SKM-1 (cell line): ENCODE measurements at regions not wholly inside any gene's neighbourhood (a gene's known extent, or its start where the extent isn't known, plus 50 kb on each side); places are given as distances from the start of the nearest gene placed in this dataset.

ENCODE experiments used
- DNase-seq: peaks from one replicate; lab custom pipeline; 2025; ENCODE audit not compliant: unreplicated experiment; lab: John Stamatoyannopoulos, UW

DNA sequence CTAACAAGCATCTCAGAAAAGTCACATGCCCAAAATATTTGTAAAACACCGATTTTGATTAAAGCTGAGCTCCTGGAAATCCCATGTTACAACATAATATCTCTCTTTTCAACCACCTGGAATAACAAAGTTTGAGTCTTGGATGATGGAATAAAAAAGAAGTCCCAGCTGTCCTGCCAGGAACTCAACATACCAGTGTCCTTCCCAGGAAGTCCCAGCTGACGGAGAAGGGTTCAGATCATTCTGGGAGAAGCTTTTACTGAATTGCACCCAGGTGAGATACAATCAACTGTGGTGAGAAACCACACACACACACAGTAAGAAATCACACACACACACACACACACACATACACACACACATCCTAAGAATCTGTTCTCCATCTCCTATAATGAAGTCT, 413.1 kb upstream of the PKDCC start:
- DNase-seq, result no peak

DNA sequence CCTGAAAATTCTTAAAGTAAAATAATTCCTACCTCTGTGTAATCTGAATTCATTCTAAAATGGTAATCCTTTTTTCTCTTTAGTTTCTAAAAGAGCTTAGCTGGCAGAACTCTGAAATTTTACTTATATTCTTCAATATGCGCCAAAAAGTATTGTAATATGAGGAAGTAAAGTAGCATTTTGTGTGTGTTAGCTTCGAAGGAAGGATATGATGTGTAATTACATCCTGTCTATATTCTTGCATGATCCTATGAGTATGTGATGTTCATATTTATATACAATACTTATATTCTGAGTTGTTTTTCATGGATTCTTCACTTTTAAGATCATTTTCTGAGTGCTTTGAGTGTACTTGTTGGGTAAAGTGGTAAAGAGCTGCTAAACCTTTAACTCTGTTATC, 402.9 kb upstream of the PKDCC start:
- no peak for DNase-seq

DNA sequence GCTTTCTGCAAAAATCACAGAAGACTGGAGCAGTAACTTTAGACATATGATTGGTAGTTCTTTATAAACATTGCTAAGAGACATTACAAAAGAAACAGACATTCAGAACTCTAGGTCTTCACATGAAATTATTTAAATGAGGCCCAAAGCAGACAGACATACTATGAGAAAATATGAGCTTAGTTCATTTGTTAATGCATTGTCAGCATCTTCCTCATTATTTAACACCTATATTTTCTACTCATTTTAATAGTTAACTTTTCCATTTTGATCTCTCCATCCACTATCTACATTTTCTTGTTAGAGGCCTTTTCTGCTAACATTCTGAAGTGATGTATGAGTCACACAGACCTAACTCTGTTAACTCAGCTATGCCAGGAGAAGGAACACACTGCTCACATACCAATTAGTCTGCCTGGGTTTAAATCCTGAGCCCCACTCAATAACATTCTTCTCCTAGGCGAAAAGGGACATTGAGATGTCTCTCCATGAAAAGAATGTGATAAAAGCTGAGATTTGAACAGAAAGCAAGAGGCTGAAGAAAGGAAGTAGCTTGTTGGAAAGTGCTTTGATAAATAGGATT, 400.3 kb upstream of the PKDCC start:
- DNase-seq, result no peak

DNA sequence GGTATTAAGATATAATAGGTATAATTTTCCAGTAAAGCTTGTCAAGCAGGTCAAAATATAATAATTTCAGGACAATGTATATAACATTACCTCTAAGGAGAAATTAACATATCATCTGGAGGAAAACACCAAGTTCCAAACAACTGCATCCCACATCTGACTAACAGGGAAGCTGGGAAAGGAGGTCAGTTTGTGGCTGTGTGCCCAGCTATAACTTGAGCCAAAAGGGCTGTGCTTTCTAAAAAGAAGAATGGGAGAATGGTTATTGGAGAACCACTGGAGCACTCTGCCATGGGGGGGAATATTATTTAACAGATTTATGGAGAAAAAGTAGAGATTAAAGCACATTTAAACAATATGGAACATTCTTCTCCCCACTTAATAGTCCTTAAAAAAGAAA, 390.6 kb upstream of the PKDCC start:
- no peak for DNase-seq

DNA sequence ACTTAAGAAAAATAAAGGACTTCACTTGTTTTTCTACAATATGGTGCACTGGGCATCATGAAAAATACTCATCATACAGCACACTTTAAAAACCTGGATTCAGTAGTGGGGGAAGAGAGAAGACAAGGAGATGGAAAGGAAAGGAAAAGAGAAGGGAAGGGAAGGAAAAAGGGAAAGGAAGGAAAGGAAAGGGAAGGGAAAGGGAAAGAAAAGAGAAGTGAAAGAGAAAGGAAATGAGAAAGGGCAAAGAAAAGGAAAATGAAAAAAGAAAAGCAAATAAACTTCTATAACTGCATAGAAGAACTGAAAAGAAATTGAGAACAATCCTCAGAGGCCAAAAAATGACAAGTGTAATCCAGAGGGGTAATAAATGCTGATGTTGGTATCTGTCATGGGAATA, 388.1 kb upstream of the PKDCC start:
- DNase-seq, result no peak

DNA sequence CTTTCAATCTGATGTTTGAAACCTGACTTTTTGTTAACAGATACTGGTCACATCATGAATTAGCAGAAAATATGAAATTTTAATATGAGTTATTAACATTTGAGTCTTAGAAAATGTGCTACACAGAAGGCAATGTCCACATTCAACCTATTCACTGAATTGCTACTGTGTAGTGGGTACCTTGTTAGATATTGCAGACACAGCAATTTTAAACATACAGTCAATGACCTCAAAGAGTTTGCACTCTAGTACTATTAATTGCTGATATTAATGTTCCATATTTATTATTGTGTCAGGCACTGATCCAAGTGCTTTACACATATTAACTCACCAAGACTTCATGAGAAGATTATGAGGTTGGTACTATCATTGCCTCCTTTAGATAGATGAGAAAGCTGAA, 385.4 kb upstream of the PKDCC start:
- no peak for DNase-seq

DNA sequence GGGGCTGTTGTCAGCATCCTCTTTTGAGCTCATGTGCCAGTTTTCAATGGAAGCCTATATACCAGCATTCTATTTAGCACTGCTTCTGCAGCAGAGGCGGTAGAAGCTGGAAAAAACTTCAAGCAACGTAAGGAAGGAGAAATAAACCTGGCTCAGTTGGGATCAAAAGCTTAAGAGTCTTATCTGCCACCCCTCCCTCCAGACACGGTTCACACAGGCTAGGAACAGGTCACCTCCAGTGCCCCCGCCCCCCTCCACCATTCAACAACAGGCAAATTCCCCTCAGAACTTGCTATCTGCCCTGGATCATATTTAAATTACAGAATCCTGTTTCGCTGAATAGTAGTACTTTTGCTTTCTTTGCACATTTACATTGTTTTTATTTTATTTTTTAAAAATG, 384.8 kb upstream of the PKDCC start:
- no peak for DNase-seq

DNA sequence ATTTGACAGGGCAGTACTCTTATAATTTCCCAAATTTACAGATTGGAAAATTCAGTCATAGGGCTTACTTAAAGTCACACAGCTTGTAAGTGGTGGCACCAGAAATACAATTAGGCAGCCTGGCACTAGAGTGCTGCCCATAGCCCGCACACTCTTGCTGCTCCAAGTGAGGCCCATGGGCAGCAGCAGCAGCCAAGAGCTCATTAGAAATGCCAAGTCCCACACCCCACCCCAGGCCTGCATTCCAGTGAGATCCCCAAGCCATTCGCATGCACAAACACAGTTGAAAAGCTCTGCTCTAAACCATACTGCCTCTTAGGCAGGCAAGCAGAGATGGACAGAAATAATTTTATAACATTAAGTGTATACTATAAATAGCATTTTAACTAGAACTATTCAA, 379.3 kb upstream of the PKDCC start:
- DNase-seq, result no peak

DNA sequence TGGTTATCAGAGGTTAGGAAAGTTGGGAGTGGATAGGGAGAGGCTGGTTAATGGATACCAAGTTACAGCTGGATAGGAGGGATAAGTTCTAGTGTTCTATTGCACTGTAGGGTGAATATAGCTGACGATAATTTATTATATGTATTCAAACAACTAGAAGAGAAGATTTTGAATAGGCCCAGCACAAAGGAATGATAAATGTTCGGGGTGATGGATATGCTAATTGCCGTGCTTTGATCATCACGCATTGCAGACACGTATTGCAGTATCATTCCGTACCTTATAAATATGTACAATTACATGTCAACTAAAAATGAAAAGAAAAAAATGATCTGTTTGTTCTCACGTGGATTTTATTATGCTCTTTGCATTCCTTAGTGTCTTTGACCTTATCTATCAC, 369.2 kb upstream of the PKDCC start:
- no peak for DNase-seq

DNA sequence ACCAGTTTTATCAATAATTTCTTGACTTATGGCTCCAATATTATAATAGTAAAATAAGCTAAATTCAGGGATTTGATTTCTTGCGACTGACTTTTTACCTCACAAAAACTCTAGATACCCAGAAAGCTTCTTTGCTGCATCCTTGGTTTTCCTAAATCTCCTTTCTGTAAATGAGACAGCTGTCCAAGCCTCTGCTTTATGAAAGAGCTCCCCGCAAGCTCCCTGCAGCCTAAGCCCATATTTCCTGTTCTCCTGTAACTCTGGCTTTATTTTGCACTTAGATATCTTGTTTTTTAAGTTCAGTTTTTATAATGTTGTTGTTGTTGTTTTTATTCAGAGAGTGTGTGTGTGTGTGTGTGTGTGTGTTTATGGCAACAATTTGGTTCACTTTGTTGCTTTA, 361.7 kb upstream of the PKDCC start:
- no peak for DNase-seq

DNA sequence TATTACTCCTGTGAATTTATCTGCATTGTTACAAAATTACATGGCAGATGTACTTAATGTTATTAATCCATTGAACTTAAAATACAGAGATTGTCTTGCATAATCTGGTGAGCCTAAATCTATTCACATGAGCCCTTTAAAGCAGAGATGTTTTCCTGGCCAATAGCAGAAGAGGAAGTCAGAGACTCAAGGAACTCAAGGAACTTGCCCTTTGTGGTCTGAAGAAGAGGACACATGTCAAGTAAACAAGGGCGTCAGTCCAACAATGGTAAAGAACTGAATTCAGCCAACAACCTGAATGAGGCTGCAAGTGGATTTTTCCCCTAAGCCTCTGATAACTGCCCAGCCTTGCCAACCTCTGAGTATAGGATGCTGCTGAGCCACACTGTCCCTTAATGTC, 356.3 kb upstream of the PKDCC start:
- no peak for DNase-seq

DNA sequence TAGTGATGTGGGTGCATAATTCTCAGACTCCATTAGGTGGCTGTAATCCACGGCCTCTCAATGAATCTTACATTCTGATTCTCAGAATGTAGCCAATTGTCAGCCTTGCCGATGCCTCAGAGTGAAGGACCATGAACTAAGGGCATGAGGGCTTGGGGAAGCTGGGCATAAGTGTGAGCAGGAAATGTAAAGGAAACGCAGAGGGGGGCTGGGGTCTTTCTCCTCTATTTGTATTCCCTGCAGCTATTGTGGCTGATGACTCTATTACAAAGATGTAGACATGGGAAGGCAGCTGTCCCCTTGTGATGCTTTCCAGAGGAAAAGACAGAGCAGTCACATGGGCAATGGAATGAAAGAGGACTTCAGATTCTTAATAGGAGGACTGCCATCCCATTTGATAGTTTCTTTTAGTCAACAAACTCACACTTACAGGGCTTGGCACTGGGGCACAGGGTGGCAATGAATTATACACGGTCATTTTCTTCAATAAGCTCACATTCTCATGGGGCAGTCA, 353.2 kb upstream of the PKDCC start:
- DNase-seq, result no peak

DNA sequence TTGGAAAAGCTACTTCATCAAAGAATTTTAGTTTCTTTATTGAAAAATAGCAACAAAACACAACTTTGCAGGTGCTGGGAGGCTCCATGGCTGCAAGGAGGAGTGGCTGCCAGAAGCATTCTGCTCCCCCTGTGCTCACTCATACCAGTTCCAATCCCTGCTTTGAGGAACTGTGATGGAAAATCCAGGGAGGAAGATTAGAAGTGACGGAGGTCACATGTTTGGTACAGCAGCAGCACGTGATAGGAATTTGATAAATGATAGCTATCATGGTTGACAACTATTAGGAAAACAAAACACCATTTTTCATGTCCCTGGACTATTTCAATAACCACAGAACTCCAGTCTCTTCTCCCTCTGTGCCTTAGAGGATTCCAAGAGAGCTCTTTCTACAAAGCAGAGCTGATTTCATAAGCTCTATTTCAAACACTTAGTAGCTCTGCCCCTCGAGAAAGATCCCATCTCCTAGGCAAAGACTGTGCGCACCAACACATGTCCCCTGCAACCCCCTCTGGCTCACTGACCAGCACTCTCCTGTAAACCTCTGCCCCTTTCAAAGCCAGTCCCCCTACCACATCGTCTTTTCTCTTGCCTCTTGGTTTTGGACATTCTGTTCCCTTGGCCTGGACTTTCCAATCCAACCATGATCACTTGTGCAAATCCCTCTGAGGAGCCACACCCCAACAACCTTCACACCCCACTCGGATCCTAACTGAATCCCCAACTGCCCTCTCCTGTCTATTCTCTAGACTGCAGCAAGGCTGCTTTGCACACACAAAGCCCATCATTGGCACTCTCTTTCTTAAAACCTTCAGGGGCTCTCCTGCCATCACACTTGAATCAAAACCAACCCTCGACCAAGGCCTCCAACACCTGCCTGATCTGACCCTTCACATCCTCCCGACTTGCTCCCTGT, 352.4 kb upstream of the PKDCC start:
- no peak for DNase-seq

DNA sequence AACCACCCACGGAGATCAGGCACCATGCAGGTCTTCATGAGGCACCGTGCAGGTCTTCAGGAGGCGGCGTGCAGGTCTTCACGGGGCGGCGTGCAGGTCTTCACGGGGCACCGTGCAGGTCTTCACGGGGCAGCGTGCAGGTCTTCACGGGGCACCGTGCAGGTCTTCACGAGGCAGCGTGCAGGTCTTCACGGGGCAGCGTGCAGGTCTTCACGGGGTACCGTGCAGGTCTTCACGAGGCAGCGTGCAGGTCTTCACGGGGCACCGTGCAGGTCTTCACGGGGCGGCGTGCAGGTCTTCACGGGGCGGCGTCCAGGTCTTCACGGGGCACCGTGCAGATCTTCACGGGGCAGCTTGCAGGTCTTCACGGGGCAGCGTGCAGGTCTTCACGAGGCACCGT, 350.4 kb upstream of the PKDCC start:
- no peak for DNase-seq

DNA sequence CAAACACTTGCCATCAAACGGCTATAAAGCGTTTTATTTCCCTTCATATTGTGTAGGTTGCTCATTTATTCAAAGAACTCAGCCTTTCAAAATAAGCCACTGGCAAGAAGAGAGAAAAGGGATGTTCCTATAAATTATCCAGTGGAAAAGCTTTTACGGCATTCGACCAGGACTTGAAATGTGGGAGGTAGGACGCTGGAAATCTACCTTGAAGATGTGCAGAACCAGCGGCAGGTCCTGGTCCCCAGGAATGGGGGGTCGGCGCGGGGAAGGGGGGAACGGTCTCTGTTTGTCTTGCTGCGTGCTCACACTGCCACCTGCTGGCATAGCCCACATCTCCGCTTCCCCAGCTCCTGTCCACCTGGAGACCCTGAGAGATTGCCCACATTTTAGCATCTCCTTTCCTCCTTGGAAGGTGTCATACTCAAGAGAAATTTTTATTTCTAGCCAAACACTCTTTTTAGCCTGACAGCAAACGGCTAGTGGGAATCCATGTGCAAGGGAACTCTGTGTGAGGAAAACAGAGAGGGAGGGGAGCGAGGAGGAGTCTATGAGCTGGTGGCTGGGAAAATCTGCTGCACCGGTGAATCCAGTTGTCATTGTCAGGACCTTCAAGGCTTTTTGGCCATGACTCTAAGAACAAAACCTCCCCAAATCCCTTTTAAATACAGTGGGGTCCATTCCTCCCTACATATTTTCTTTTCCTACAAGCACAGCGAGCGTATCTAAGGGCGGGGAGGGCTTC, 349.0 kb upstream of the PKDCC start:
- DNase-seq, result no peak

DNA sequence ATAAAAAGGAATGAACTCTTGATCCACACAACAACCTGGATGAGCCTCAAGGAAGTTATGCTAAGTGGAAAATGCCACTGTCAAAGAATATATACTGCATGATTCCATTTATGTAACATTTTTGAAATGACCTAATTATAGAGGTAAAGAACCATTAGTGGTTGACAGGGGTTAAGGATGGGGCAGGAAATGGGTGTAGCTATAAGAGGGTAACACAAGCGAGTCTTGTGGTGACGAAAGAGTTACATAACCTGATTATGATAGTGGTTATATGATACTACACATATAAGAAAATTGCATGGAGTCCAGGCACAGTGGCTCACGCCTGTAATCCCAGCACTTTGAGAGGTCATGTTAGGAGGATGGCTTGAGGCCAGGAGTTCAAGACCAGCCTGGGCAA, 346.6 kb upstream of the PKDCC start:
- no peak for DNase-seq

DNA sequence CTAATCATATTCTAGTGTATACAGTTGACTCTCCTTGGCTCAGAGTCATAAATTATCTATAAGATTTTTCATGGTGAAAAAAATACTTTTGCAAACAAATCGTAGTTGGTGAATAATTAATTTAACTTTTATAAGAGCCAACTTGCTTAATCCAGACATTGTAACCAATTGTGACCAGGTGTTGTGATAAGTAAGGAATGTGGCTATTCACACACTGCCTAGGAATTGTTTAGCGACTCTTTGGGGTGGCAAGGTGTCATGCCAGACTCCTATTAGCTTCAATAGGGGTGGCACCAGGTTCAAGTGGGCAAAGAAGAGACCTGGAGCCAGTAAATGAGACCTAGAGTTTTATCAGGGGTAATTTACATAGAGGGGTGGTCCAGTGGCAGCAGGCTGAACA, 344.7 kb upstream of the PKDCC start:
- no peak for DNase-seq

DNA sequence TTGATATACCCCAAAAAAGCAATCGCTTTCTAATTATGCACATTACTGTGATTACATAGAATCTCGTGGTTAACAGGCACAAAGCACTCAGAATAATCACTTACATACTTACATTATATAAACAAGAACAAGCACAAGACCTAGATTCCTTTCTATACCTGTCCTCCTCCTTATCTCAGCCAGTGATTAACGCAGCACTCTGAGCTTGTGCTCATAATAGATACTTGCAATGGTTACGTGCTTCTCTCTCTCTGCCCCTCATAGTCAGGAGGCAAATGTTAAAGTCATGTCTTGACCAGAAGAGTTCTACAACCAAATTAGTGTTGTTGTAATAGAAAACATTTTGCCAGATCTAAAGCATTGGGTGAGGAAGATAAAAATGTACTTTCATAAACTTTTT, 342.2 kb upstream of the PKDCC start:
- DNase-seq, result no peak

DNA sequence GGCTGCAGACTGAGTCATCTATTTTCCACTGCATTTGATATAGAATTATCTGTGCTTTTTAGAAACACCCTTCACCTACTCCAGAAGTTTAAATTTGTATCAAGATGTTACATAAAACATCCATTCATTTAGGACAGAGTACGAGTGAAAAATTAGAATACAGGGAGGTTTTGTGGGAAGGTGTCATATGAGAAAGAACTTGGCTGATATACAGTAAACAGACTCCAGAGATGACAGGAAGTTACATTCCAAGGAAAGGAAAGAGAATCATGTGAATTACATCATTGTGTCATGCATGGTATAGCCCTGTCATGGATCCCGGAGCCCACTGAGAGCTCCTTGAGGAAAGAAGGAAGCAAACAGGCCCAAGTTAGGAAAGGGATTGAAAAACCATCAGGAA, 341.5 kb upstream of the PKDCC start:
- no peak for DNase-seq

DNA sequence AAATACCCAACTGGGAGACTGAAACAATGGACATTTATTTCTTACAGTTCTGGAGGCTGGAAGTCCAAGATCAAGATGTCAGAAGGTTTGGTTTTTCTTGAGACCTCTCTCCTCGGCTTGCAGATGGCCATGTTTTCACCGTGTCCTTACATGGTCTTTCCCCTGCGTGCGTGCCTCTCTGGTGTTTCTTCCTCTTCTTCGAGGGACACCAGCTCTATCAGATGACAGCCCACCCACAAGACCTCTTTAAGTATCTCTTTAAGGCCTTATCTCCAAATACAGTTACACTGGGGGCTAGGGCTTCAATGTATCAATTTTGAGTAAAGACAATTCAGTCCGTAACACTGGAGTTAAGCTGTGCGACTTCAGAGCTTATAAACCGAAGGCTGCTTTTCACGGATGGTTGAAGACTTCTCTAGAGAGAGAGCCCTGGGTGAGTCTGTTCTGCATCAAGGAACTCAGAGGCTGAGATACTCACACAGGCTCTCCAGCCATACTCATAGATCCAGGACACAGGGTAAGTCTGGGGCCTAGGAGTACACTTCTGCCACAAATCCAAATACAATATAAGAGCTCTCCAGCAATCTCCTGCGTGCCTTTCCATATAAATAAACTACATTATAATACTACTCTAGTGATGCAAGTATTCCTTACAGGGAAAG, 339.9 kb upstream of the PKDCC start:
- no peak for DNase-seq
